GM21786 (cell line): ENCODE measurements at regions not wholly inside any gene's neighbourhood (a gene's known extent, or its start where the extent isn't known, plus 50 kb on each side); places are given as distances from the start of the nearest gene placed in this dataset.
"Not testable (repeated sequence)": the region's sequence is repeated elsewhere in the genome, so short reads cannot be mapped to it uniquely, and the experiment has no call there.

ENCODE experiments used
- ATAC-seq: cut with Tn5 transposase; IDR thresholded peaks from one replicate; pipeline ENCODE4 v1.9.1; 2021; ENCODE audit not compliant: unreplicated experiment

DNA sequence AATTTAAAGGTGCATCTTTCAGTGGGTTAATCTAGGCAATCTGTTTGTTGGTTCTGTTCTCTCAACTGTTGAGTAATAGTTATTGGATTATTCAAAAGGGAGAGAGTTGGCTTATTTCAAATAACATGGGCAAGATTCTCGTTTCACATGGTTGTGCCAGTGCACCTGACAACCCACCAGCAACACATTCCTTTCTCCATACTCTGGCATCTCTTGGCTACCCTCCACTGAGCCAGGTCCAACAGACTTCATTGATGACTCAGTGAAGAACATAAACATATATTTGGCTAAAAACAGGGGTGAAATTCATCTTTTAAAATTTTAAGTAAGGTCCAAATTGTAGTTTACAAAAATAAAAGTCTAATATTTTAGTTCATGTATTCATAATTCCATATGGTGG, 967.2 kb downstream of the RPA4 start:
- ATAC-seq = no peak

DNA sequence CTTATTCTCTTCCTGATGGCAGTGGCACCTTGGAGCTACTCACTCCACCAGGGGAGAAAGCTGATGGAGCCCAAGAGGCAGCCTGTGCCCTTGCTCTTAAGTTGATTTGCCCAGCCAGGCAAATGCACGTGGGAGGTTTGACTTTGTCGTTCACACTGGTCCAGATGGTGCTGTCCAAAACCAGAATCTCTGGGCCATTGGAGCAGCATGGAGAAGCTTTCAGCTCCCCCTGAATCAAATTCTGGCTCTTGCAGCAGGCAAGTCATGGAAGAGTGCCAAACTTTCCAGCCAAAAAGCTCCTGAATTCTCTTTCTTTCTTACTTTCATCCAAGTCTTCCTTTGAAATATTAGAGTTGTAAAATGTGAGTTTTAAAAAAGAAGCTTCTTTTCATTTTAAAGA, 970.4 kb downstream of the RPA4 start:
- no peak for ATAC-seq

DNA sequence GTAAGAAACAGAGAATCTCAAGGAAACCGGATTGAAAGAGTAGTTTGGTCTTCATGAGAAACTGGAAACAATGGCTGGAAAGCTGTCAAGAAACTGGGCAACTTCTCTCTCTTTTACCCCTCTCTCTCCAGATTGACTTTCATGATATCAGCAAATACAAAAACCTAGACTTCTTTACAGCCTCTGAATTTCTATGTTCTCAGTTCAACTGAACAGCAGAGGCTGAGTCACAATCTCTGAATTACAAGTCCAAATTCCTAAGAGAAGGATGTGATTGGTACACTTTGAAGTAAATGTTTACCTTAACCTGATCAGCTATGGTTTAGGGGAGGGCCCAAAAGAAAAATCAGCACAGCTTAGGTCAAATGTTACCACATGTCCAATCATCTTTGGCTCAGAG, 974.9 kb downstream of the RPA4 start:
- no peak for ATAC-seq

DNA sequence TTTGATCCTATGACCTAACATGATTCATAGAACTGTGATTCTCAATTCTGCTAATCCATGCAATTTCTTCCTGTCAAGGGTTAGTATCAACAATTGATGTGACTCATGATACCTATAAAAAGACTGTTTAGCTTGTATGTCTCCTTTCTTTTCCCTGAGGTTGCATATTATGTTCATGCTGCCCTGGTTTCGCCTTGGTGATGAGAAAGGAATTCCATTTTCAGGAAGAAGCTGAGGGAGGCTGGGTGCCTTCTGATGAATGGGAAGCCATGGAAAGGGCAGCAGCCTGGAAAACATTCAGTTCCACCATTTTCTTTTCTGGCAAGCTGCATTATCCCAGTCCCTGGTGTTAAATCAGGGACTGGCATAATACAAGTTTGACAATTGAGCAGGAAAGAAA, 976.5 kb downstream of the RPA4 start:
- no peak for ATAC-seq

DNA sequence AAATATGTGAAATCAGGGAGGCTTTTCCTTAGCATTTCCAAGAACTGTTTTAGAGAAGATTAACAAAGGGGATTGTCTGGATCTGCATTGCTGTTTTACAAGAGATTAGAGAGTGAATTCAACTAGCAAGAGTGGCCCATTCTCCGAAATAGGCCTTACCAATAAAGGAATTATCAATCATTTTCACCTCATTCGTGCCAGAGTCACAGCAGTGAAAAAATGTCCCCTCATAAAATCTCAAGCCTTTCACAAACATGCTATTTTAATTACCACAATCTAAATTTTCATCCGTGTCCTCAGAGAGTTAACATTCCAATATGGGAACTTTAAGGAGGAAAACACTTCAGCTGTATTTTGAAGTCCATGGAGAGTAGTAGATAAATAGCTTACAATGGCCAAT, 979.6 kb downstream of the RPA4 start:
- ATAC-seq = no peak

DNA sequence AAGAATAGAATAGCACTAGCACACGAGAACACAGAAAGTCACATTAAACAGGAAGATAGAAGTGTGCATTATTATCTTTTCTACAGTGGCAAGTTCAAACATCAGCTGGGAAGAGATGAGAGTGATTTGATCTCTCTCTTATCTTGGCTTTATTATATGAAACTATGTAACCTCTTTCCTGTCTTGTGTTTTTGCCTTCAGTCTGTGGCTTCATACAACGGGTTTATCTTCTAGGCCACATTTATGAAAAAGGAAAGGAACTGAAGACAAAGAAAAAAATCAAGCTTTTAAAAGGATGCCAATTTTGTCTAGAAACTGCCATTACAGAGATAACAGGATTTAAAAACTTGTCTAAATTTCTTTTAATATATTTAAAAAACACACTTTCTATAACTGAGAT, 983.6 kb downstream of the RPA4 start:
- no peak for ATAC-seq

DNA sequence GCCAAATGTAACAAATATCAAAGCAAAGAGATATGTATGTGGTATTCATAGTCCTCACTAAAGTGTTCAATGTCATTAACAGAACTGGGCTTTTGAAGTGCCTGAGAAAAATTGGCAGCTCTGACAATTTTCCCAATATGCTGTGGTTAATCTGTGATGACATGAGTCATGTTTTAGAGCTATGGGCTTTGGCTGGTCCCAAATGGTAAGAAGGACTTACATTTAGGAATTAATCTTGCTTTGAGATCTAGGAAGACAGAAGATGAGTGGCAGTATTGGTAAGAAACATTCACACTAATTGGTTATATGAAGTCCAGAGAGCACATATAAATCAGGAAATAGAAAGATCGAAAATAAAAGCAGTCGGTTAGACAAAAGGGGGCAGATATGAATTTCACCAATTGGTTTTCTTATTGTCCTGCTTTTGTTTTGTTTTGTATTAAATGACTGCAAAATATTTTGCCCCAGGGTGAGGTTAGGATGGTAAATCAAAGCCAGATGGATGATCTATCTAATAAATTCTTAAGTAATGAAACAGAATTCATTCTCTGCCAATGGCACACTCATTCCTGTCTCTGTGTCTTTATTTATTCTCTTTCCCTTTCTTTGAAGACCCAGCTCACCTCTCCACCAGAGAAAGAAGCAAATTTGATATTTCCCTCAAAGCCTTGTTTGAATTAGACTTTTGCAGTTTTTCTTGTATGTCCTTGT, 993.1 kb downstream of the RPA4 start:
- ATAC-seq = no peak

DNA sequence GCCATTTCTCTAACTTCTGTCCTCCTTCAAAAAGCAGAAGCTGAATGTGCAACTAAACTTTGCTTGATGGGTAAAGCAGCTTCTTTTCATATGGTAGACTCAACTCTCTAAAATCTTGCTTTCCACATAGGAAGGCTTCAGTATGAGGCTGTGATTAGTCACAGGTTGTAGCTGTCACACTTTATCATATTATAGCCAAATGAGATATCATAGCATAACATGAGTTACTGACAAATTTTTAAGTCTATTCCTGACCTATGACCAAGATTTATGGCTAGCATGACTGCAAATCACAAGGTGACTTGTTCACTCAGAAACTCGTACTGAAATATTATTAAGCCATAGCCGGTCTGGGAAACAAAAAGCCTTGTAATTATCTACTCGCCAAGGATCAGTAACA, 998.6 kb downstream of the RPA4 start:
- no peak for ATAC-seq

DNA sequence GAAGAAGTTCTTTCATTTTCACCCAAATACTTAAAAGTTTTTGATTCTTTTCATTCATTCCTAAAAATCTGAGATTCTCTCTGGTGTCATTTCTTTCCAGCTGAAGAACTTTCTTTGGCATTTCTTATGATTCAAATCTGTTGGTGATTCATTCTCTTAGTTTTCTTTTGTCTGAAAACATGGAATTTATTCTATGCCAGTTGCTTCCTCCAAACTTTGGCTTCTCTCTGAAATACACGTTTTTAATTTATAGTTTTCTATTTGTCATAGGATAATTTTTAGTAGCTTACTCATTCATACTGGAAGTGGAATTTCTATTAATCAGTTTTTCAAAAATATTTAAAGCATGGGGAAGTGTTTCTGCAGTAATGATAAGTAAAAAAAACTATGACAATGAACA, 1012.0 kb downstream of the RPA4 start:
- no peak for ATAC-seq

DNA sequence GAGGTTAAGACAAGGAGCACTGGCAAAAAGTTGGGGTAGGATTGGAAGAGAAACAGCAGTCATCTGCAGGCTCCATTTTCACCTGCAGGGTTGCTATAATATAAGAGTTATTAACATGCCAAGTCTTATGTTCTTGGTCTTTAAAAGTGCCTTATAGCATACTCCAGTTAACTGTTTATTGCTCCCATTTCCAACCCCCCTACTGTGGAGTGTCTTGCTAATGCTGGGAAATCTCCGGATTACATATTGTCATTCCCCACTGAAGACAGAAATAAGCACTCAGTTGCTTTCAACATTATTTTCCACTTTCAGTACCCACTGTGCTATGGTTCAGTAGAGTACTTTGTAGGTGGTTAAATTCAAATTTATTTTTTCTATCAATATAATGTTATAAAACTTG, 1014.3 kb downstream of the RPA4 start:
- ATAC-seq = no peak

DNA sequence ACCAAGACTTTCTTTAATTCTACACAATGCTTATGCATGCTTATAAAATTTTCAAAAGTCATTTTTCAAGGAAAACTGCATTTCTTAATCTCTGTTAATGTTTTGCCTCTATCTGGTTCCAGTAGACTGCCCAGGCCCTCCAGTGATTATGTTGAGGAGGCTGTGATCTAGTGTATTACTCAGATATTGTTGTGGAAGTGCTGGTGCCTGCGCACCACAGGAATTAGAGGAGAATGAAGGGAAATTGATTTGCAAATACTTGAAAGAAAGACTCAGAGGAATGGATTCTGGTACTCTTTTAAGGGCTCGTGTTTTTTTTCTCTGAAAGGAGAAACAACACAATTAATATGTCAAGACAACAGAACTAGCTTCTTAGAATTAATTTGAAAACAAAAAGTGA, 1015.1 kb downstream of the RPA4 start:
- no peak for ATAC-seq

DNA sequence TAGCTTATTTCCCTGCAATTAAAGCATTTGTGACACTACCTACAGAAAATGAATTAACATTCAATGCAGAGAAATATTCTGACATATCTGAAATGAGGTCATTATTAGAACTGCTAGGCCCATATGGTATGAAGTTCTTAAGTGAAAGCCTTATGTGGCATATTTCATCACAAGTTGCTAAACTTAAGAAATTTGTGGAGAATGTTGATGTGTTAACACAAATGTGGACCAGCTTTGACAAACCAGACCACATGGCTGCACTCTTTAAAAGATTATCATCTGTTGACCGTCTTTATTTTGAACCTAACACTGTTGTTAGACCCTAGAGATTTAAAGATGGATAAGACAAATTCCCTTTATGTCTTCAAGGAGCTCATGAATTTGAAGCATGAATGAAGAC, 1024.1 kb downstream of the RPA4 start:
- ATAC-seq = no peak

DNA sequence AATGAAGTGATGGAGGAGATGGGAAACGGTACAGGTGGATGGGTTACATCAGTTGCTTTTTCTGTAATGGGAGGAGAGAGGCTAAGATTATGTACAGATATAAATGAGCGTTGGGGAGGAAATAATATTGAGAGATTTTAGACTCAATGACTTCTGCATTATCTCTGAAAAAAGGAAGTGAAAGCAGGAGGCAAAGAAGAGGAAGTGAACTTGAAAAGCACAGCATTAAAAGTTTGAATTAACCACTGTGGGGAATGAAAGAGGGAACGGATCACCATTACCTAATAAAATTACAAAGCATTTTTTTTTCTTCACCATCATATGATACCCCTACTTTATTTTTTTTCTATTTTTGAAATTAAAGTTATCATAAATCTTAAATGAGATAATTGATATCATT, 1025.5 kb downstream of the RPA4 start:
- ATAC-seq = peak; percentile 98

DNA sequence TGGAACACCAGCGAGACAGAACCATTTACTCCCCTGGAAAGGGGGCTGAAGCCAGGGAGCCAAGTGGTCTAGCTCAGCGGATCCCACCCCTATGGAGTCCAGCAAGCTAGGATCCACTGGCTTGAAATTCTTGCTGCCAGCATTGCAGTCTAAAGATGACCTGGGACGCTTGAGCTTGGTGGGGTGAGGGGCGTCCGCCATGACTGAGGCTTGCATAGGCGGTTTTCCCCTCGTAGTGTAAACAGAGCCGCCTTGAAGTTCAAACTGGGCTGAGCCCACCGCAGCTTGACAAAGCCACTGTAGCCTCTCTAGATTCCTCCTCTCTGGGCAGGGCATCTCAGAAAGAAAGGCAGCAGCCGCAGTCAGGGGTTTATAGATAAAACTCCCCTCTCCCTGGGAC, 1031.7 kb downstream of the RPA4 start:
- not testable (repeated sequence) for ATAC-seq

DNA sequence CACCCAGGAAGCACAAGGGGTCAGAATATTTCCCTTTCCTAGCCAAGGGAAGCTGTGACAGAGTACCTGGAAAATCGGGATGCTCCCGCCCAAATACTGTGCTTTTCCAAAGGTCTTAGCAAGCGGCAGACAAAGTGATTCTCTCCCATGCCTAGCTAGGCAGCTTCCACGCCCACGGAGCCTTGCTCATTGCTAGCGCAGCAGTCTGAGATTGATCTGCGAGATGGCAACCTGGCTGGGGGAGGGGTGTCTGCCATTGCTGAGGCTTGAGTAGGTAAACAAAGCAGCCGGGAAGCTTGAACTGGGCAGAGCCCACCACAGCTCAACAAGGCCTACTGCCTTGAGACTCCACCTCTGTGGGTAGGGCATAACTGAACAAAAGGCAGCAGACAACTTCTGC, 1037.5 kb downstream of the RPA4 start:
- not testable (repeated sequence) for ATAC-seq

DNA sequence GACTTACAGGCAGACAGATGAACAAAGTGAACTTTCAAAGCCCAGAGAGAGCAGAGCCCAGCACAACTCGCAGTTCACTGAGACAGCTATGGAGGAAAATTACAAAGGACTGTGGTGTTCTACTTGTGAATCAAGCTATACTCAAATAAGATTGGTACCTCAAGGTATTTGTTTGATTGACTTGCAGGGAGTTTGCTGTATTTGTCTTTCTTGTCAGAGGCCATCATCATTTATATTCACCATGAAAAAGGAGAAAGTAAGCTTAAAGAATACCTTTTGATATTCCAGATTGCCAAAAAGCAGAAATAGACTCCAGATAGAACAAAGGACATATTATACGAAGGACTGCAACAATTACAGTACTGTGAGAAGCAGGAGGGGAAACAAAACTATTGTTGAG, 1047.9 kb downstream of the RPA4 start:
- ATAC-seq = no peak

DNA sequence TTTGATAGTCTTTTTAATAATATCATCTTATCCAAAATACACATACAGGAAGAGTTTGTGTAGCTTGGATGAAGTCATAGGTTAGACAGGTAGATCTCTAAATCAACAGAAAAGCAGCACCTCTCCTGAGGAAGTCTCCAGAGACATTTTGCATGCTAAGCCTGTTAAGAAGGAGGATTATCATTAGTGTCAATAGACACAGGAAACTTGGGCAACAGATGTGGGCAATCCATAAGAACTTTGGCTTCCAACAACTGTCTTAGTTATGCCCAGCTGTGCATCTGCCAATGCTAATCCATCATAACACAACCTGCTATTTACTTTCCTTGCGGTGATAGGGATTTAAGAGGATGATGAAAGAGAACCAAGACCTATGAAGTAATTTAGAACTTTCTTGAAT, 1052.6 kb downstream of the RPA4 start:
- ATAC-seq = no peak

DNA sequence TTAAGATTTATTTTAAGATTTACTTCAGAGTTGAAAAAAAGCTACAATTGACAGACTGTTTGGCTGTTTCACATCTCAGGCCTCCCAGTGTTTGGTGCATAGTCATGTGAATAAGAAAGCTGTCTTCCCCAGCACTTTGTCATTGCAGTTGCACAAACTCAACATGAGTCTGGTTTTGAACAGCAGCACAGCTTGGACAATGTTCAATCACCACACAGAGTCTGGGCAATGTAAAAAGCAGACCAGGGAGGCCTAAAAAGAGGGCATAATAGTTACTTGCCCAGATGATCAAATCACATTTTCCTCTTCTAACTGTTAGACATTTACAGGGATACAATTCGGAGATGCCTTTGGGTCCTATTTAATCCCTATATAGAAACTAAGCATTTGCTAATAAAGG, 1055.0 kb downstream of the RPA4 start:
- no peak for ATAC-seq

DNA sequence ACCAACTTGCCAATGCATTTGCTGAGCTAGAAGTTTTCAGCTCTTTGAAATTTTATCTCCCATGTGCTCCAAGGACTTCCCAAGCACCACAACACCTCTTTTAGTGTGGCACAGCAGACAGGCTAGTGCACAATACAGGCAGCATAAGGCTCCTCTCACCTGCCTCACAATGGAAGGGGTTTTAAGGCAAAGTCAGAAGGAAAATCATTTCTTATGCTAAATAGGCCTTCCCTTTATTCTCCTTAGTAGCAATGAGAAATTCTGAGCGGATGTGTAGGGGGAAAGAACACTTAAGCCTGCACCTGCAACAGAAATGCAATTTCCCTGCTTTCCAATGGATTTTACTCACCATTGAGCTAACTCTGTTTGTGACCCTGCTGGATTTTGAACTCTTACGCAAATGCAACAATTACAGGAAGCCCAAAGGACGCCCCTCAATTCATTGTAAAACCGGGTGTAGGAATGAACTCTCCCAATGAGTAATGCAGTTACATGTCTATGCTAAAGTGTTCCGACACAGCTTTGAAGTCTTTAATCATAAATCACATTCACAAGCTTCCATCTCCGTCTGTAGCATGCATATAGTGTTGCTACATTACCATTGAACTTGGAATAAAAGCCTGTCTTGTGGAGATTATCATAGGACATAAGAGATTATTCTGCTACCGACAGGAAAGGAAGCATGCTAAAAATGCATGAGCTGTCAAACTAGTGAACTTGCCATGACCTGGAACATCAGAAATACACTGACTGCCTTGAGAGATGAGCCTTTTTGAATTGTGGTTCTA, 1084.9 kb downstream of the RPA4 start:
- no peak for ATAC-seq

DNA sequence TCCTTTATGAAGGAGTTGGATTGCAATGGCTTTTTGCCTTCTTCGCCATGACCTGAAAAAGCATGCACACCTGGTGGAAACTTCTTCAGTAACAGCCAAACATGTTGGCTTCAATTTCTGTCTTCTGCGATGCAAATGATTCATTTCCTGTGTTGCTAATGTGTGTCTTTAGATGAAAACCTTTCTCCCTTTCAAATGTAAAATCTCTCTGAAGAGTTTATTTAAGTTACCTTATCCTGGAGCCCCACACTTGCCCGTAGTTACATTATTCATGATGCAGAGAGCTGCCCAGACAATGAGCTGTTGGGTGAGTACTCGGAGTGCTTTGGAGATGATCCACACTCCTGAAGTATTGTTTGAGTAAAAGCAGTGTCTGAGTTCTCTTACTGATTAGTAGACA, 1100.9 kb downstream of the RPA4 start:
- ATAC-seq = no peak

DNA sequence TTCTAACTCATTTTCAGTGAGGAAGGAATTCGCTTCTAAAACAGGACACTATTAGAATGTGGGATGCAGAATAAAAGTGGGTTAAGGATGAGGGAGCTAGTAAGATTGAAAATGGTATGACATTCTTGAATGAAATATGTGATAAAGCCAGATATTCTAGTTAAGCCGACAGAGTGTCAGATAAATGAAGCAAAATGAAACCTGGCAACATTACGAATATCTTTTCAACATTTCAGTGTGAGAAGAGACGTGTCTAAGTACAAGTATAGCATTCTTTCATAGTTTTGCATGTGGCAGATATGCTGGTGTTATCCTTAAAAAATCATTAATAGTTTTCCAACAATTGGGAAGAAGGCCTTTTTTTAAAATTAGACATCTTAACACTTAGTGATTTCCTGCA, 1101.4 kb downstream of the RPA4 start:
- ATAC-seq = no peak

DNA sequence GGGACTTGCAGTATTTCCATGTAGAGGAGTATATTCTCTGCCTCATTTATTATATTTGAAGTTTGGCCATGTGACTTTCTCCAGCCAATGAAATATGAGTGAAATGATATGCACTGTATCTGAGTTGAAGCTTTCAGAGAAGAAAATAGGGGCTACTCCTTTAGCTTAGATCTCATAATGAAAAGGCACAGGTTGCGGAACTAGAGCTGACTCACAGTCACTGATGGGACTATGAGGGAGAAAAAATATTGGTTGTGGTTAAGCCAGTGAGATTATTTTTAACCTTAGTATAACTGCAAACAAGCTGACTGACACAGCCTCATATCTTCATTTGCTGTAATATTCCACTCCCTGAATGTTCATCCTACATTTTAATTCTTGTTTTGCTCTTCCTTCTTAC, 1104.3 kb downstream of the RPA4 start:
- no peak for ATAC-seq

DNA sequence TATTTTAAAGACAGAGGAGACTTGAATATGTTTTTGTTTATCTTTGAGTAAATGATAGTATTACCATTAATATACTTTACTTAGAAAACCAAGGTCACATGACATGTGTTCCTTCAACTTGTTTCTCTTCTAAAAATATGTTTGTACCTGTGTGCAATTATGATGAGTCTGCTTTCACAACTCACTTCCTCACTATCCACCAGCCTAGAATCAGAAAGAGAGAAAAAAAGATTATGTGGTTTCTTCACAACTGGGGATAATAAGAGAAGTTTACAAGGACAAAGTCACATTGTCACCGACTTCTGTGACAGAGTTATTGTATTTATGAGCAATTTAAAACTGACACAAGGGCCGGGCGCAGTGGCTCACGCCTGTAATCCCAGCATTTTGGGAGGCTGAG, 1112.1 kb downstream of the RPA4 start:
- no peak for ATAC-seq
